D341Med (cell line): ENCODE measurements at regions not wholly inside any gene's neighbourhood (a gene's known extent, or its start where the extent isn't known, plus 50 kb on each side); places are given as distances from the start of the nearest gene placed in this dataset.
"Not testable (repeated sequence)": the region's sequence is repeated elsewhere in the genome, so short reads cannot be mapped to it uniquely, and the experiment has no call there.

Source experiments
- DNase-seq: peaks from one replicate; pipeline ENCODE4 v3.0.0; 2012; ENCODE audit warnings: low spot score

DNA sequence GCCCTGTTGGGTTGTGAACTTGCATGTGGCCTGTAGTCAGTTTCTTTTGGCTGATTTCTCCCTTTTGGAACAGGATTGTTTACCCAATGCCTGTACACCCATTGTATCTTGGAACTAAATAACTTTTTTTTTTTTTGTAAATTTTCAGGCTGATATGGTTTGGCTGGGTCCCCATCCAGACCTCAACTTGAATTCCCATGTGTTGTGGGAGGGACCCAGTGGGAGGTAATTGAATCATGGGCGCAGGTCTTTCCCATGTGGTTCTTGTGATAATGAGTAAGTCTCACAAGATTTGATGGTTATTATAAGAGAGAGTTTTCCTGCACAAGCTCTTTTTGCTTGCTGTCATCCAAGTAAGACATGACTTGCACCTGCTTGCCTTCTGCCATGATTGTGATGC is 253.8 kb upstream of the GBE1 start:
- DNase-seq = no peak

DNA sequence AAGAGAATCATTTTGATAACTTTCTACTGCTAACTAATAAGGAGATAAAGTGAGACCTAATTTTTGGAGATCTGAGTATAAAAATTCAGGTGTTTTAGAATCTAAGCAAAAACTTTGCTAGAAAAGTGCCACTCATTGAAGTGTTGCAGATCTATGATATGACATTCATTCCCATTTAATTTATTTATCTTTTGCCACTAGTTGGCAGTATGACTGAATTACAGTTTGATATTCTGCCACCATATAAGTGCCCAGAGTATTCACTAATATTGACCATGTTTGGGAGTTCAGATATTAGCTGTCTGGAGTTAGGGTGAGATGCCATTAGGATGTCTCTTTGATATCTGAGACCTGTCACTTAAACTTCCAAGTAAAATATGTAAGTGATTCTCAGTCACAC is 251.3 kb upstream of the GBE1 start:
- DNase-seq = no peak

DNA sequence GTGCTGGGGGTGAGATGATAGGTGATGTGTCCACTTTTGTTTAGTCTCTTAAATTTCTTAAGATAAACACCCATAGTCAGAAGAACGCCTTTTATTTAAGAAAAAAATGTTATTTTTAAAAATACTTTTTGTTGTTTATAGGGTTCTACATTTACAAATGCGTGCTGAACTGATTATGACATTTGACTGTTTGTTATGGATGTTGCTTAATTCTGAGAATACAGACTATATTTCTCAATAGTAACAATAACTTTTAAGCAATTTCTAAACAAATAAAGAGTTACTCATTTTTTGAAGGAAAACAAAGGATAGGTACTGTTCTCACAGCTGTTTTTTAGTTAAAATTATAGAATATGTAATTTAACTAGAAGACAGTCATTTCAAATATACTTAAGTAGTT is 249.9 kb upstream of the GBE1 start:
- DNase-seq = no peak

DNA sequence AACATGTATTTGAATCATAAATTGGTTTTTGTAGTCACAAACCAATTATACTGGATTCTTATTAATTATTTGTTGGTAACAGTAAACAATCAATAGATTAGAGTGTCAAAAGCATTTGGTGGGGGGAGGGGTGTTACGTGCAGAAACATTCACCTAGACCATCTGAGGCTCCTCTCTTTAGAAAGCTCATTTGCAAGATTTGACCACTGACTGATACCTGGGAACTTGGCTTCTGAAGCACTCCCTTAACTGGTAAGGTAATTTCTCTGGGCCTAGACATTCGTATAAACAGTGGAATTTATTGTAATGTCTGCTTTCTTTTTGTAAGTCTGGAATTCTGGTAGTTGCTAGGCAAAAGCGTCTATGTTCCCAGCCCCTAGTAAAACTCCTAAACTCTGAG is 243.8 kb upstream of the GBE1 start:
- DNase-seq = no peak

DNA sequence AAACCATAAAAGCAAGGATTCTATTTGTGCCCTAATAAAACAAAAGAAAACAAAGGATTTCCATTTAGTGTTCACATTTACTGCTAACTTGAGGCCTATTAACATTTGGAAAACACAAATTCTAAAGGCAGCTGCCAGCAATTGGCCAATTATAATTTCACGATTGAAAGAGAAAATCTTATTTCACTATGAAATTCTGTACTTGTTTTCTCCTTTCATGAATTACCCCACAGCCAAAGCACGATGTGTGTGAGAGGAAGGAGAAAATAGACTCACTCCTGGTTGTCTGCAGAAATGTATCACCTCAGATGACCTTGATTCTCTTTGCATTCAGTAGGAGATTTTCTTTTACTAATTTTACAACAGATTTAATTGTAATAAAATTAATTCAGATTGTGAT is 242.8 kb upstream of the GBE1 start:
- no peak for DNase-seq

DNA sequence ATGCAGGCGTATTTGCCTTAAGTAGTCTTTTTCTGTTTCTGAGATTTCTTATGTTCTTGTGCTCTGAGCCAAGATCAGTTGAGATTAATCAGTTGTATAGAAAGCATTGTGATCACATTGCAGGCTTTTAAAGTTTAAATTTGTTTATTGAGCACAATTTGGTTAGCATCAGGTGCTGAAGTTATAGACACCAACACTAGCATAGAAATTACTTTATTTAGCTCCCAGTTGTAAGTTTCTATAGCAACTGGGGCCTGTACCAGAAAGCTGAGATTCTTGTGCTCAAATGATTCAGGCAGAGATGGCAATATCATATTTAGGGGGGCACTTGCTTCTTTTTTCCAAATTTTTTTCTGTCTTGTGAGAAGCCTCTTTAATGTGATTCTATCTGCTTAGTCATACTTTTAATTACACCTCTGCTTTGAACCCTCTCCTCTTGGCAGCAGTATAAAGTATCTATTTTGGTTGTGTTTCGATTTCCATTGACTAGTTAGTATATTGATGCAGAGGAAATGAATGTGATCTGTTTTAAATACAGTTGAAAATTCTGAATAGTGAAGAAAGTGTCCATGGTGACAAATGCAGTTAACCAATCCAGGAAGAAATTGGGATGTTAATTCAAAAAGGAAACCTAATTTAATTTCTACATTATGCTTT is 241.7 kb upstream of the GBE1 start:
- DNase-seq = no peak

DNA sequence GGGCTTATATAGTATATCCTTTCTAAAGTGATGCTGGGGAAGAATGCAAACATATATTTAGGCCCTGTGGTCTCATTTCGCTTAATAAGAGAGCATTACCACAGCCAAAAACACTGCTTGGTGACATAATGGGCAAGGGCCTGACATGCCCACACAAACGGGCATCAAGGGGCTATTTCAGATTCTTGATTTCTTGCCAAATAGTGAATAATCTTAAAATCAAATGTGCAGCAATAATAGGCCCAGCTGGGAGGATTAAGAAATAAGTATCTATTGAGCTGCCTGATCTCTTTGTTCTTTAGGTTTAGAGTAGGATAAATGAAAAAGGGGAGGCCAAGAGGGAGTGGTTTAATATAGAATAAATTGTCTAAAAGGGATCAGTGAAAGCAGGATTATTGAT is 241.0 kb upstream of the GBE1 start:
- DNase-seq = peak; percentile 52

DNA sequence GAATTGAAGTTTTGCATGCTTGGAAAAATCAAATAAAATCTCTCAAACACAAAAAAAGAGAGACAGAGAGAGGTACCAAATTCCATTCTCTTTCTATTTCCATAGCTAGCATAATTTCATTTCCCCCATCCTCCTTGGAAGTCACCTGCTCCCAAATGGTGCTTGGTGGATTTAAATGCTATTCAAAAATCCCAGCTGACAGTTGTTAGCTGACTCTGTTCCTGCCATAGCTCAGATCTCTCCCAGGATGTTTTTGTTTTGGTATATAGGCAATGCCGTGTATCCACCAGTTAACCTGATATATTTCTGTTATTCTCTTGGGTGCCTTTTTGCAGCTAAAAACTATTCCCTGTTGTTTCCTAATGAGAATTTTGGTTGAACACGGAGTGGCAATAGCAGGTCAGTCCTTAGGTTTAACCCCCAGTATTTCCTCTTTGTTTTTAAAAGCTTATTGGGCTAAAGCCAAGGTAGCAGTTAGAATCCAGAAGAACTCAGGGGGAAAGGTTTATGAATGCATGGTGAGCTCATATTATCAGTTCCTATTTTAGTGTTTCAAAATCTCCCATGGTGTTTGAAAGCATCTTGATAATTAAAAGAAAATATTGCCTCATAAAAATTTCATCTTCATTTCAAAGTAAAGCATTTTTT is 240.0 kb upstream of the GBE1 start:
- no peak for DNase-seq

DNA sequence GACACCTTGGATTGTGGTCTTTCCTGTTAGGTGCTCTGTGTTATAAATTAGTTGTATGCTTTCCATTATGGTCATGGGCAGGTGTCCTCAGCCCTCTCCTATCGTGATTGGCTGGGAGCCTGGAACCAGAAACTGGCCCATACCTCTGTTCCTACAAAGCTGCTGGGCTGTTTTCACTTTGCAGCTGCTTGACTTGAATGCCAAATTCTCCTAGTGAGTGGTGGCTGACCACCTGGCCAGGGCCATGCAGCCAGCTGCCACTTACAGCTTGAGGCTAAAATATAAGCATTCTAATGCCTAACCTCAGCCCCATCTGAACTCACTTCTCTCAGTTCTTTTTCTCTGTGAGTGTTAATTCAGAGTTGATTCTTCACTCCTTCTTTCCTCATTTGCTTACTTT is 239.3 kb upstream of the GBE1 start:
- DNase-seq = no peak

DNA sequence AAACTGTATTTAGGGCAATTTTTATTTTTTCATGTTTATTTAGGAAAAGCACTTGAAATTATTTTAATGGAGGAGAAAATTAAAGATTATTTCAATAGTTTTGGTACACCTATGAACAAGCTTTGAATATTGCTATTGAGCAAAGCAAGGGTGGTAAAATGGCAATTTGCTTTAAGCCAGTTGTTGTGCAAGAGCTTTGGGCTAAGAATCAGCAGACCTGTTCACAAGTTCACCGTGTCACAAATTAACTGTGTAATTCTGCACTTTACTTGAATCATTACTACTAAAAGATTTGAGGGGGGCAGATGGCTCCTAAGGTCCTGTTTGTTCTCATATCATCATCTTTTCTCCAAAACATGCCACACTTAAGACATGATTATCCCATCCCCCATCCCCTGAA is 238.9 kb upstream of the GBE1 start:
- no peak for DNase-seq

DNA sequence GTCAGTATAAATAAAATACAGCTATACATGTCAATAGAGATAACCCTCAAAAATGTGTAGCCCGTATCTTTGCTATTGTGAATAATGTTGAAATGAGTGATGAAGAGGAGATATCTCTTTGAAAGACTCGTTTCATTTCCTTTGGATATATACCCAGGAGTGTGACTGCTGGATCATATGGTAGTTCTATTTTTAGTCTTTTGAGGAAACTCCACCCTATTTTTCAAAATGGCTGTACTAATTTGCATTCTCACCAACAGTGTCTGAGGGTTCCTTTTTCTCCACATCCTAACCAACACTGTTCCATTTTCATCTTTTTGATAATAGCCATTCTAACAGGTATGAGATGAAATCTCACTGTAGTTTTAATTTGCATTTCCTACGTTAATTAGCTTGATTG is 237.5 kb upstream of the GBE1 start:
- no peak for DNase-seq

DNA sequence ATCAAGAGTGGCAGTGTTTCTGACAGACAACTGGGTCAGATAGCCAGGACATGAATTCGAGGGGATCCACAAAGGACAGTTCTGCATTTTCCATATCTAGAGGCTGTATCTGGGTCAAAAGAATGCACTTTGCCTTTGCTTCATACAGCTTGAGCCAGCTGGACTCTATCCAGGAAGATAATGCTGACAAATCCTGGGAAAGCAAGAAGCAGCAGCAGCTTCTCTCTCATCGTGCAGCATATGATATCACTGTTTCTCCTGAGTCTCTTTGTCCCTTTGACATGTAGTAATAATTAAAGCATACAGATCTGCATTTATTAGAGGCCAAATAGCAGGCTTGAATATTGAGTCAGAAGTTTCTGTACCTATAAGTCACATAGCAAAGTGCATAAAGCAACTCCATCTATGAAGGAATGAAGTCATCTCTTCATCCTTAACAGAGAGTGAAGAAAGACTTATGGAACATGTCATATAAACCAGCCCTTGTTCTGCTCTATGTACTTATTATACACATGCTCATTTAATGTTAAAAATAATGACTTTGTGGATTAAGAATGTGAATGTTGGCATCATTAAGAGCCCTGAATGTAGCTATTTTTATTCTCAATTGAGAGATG is 236.8 kb upstream of the GBE1 start:
- DNase-seq = no peak

DNA sequence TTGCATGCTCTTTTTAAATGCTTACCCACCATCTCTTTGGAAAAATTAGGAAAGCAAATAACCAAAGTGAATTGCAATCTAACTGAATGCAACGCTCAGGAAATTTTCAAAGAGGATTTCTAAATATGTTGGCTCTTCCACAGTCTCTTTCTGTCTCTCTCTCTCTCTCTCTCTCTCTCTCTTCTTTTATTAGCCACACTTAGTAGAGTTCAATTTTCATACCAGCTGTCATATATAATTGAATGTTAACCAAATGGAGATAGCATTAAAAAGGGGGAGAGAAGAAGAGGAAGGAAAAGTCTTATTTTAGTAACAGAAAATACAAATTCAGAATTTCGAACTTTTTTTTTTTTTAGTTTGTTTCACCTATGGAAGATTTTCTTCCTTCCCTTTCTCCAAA is 235.9 kb upstream of the GBE1 start:
- no peak for DNase-seq

DNA sequence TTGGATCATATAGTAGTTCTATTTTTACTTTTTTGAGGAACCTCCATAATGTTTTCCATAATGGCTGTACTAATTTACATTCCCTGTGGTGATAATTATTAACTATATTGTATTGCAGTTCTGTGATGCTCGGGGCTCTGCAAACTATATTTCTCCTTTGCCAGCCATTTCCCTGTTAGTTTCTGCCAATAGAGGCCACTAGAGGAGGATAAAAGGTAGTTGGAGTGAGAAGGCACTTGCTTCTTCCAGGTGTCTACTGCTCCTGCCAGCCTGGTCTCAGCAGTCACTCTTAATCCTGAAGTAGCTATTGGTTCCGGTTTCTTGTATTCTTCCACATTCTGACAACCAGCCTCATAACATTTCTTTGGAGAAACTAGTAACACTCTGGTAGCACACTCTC is 233.9 kb upstream of the GBE1 start:
- no peak for DNase-seq

DNA sequence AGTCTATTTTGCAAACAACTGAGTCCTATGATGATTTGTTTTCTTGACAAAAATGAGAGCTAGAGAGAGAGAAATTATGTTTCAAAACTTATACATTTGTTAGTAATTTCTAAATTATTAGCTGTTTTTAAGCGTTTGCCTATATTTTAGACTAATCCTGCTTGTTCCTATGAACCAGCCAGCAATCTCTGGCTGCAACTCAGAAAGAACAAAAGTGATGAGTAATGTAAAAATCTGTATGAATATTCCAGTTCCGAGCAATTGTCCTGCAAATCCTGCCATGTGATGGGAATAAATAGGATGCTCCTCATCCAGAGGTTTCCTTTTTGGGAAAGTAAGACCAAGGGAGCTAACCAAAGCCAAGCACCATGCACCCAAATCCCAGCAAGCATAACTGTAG is 228.3 kb upstream of the GBE1 start:
- DNase-seq = no peak

DNA sequence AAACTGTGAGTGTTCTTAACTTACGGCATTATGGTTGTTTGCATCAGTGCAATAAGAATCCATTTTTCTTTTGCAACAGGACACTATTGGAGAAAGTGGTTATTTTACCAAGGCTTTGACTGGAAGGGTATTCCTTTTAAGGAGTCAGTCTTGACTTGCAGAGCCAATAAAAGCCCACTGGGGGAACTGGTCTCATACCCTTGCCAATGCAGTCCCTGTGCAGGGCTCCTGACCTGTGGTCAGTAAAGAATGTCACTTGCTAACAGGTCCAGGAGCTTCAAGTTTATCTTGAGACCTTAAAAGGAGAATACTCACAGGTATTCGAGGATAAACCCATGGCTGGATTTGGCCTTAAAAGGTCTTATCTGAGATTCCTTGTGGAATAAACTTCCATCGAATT is 227.8 kb upstream of the GBE1 start:
- DNase-seq = no peak

DNA sequence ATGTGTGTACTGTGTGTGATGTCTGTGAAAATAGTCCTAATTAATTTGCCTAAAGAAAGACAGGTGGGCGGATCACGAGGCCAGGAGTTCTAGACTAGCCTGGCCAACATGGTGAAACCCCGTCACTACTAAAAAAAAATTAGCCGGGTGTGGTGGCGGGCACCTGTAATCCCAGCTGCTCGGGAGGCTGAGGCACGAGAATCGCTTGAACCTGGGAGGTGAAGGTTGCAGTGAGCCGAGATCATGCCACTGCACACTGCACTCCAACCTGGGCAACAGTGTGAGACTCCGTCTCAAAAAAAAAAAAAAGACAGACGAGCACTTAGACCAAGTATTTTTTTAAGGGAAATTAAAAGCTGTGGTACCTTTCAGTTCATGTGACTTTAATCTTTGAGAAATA is 226.0 kb upstream of the GBE1 start:
- not testable (repeated sequence) for DNase-seq

DNA sequence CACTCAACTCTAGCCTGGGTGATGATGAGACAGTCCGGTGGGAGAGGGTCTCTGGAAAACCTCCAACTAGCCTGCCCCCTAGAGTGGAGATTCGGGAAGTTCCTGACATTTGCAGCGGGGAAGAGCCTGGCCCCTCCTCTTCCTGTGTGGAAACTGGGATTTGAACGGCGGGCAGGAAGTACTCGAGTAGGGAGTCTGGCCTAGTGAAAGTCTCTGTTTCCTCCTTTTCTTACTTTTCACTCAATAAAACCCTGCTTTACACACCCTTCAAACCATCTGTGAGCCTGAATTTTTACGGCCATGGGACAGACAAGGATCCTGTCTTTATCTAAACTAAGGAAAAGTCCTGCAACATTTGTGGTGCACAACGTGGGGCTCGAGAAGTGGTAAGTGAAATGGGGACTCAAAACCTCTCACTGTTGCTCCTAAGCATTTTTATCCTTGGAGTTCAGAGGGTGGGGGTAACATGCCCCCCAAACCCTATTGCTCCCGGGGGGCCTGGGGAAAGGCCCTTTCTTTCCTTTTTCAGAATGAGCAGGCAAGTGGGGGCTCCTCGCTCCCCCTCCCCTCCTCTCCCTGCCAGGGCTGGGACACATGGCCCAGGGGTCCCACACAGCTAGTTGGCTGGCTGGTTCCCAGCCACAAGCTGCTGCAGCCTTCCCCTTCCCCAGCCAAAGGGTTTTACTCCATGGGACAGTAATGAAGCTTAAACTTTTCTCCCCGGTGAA is 224.7 kb upstream of the GBE1 start:
- DNase-seq = no peak

DNA sequence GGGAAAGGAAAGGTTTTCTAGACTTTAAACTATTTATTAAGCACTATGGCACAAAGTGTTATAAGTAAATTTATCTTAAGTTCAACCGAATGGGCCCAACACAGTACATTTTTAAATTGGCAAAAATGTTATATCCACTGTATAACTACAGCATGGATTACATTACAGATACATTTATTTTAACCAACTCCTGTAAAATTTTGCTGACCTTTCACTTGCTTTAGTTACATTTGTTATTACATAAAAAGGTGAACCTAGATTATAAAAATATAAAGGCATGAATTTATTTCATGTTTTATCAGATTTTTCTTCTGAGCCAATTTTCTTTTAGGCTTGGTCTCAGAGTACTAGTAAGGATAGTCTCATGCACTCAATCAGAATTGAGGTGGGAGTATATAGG is 221.9 kb upstream of the GBE1 start:
- no peak for DNase-seq

DNA sequence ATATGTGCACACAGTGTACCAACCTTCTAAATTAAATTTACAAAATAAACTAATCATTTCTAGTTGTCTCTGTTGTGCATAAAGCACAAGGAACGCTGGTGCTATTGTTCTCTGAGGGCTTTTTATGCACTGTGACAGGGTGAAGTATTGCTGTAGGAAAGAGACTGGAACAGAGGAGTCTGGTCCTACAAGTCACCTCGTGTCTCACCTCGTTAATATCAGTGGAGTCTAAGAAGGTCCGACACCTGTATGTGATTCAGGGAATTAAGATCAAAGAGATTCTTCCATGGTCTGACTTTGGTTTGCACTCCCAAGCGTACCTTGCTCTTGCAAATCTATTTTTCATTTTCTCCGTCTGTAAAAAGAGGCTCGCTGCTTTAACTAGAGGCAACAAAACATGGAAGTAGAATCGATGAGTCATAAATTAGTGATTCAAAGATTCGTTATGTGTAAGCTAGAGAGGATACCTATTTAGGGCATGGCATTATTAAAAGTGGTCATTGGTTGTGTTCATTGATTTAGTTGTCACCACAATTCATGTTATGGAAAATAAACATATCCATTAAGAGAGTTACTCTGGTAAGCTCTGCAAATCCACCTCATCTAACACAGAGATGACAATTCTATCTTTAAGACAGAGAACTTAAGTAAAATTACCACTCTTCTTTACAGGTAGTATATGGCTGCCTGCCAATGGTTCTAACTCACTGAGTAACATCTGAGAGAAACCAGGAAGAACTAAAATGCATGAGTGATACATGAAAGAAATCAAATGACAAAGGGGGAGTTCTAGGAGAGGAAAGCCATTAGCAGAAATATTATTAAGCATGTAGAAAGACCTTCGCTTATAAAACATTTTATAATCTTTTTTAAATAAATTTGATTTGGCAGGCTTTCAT is 219.4 kb upstream of the GBE1 start:
- no peak for DNase-seq

DNA sequence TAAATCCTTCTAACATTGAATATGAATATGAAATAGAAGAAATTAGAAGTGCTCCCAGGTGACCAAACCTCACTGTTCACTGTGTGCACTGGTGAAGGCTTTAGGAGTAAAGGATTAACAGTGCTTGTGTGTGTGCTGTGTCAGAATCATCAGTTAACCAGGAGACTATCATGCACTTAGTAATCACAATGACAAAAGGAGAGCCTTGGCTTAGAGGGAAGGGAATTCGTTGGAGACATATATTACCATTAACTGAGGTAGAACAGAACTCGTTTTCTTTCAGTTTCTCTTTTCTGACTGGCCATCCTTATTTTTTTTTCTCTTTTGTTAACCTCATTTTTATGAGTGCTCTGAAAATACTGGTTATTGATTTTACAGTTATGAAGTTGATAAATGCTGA is 213.3 kb upstream of the GBE1 start:
- DNase-seq = no peak

DNA sequence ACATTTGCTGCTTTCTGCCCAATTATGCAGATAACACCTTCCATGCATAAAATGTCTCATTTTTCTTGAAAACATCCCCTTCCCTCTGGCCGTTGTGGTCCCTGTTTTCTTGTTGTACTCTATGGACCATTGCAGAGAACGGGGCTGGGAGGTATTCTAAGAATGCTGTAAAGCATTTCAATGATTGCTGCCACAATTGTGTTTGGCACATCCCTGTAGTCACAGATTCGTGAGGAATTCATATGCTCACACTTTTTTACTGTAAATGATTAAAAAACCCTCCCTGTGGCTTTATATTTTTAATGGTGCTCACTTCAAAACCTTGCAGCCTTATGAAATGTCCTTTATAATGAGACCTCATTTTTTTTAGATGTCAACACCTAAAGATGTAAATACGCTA is 207.2 kb upstream of the GBE1 start:
- DNase-seq = no peak
